HepG2 (cell line): ENCODE measurements at regions not wholly inside any gene's neighbourhood (a gene's known extent, or its start where the extent isn't known, plus 50 kb on each side); places are given as distances from the start of the nearest gene placed in this dataset.
A peak's percentile ranks its signal among the peaks of the same experiment; 100 is the strongest.

Source experiments
- ETV6 ChIP-seq: sonication (generic); formaldehyde crosslinking; conservative IDR thresholded peaks from 2 replicates; pipeline ENCODE4 v1.4.0; 2020; ENCODE audit warnings: missing genetic modification reagents
- FOXO1 ChIP-seq: sonication (generic); formaldehyde crosslinking; IDR thresholded peaks from 2 replicates; pipeline ENCODE4 v1.4.0; 2020; ENCODE audit warnings: missing genetic modification reagents
- FUBP1 ChIP-seq: sonication (generic); formaldehyde crosslinking; IDR thresholded peaks from 2 replicates; pipeline ENCODE4 v1.5.1; 2020; ENCODE audit warnings: missing genetic modification reagents, mild to moderate bottlenecking, borderline replicate concordance
- GABPB1 ChIP-seq: IDR thresholded peaks from 2 replicates; pipeline ENCODE4 v1.6.1; 2016; ENCODE audit warnings: mild to moderate bottlenecking, missing genetic modification reagents, moderate library complexity, missing compliant biosample characterization
- HES4 ChIP-seq: sonication (generic); formaldehyde crosslinking; IDR thresholded peaks from 2 replicates; pipeline ENCODE4 v1.9.0; 2021; ENCODE audit warnings: mild to moderate bottlenecking, missing genetic modification reagents, borderline replicate concordance
- KDM4B ChIP-seq: sonication (generic); formaldehyde crosslinking; IDR thresholded peaks from 2 replicates; pipeline ENCODE4 v1.4.0; 2020; ENCODE audit warnings: missing genetic modification reagents
- MAFK ChIP-seq, 2 experiments: IDR thresholded peaks in 1 of 2; conservative IDR thresholded peaks in 1 of 2; 2 replicates each; pipeline ENCODE4 v1.6.1; 2011; ENCODE audit warnings: improper control_type of control experiment in 2 of 2, low read length in 2 of 2
- NCOA2 ChIP-seq: sonication (generic); formaldehyde crosslinking; IDR thresholded peaks from 2 replicates; pipeline ENCODE4 v1.8.0; 2022; ENCODE audit warnings: inconsistent platforms
- NFIC ChIP-seq: IDR thresholded peaks from 2 replicates; pipeline ENCODE4 v1.6.1; 2012; ENCODE audit warnings: mild to moderate bottlenecking, low read length, inconsistent platforms
- NFRKB ChIP-seq: fragments of 450-650 bp; IDR thresholded peaks from 2 replicates; pipeline ENCODE4 v1.6.1; 2017
- PAWR ChIP-seq: sonication (generic); formaldehyde crosslinking; IDR thresholded peaks from 2 replicates; pipeline ENCODE4 v1.4.0; 2020; ENCODE audit warnings: missing genetic modification reagents, mild to moderate bottlenecking, borderline replicate concordance
- PLRG1 ChIP-seq: fragments of 450-650 bp; conservative IDR thresholded peaks from 2 replicates; pipeline ENCODE4 v1.6.1; 2016
- RXRA ChIP-seq: sonication (generic); formaldehyde crosslinking; IDR thresholded peaks from 2 replicates; pipeline ENCODE4 v1.5.1; 2020; ENCODE audit warnings: missing genetic modification reagents
- SIN3A ChIP-seq: IDR thresholded peaks from 2 replicates; pipeline ENCODE4 v1.6.1; 2011; ENCODE audit warnings: low read depth, mild to moderate bottlenecking, control low read depth, low read length, borderline replicate concordance
- SOX5 ChIP-seq: IDR thresholded peaks from 2 replicates; pipeline ENCODE4 v1.6.1; 2016; ENCODE audit warnings: borderline replicate concordance
- TAF1 ChIP-seq: sonication (generic); formaldehyde crosslinking; IDR thresholded peaks from 2 replicates; pipeline ENCODE4 v1.4.0; 2020; ENCODE audit warnings: missing genetic modification reagents
- TCF12 ChIP-seq, 2 experiments: fragments of 450-650 bp in 1 of 2; sonication (generic) in 1 of 2; formaldehyde crosslinking in 1 of 2; IDR thresholded peaks; 2 replicates each; pipeline versions ENCODE4 v1.6.1 to v1.8.0; 2017 to 2022; ENCODE audit warnings: antibody characterized with exemption in 1 of 2, mild to moderate bottlenecking in 1 of 2, missing genetic modification reagents in 1 of 2, moderate library complexity in 1 of 2
- TRAFD1 ChIP-seq: sonication (generic); formaldehyde crosslinking; IDR thresholded peaks from 2 replicates; pipeline ENCODE4 v1.5.1; 2020; ENCODE audit warnings: missing genetic modification reagents, mild to moderate bottlenecking, borderline replicate concordance
- U2AF2 ChIP-seq: fragments of 200-400 bp; formaldehyde crosslinking; IDR thresholded peaks from 2 replicates; pipeline ENCODE4 v1.6.1; 2017; ENCODE audit warnings: low read depth, mild to moderate bottlenecking, low read length
- UBTF ChIP-seq: sonication (generic); formaldehyde crosslinking; IDR thresholded peaks from 2 replicates; pipeline ENCODE4 v1.4.0; 2020; ENCODE audit warnings: mild to moderate bottlenecking, missing genetic modification reagents
- ZNF101 ChIP-seq: sonication (generic); formaldehyde crosslinking; IDR thresholded peaks from 2 replicates; pipeline ENCODE4 v1.4.0; 2020; ENCODE audit warnings: mild to moderate bottlenecking, low read depth, missing genetic modification reagents, borderline replicate concordance
- ZNF496 ChIP-seq: sonication (generic); formaldehyde crosslinking; IDR thresholded peaks from 2 replicates; pipeline ENCODE4 v1.8.1; 2023; ENCODE audit warnings: mild to moderate bottlenecking, moderate library complexity, missing genetic modification reagents; ENCODE audit not compliant: insufficient replicate concordance
- ZNF549 ChIP-seq: sonication (generic); formaldehyde crosslinking; IDR thresholded peaks from 2 replicates; pipeline ENCODE4 v1.5.0; 2020; ENCODE audit warnings: missing genetic modification reagents
- ZNF678 ChIP-seq: sonication (generic); formaldehyde crosslinking; IDR thresholded peaks from 2 replicates; pipeline ENCODE4 v1.4.0; 2020; ENCODE audit warnings: mild to moderate bottlenecking, missing genetic modification reagents
- ZNF772 ChIP-seq: sonication (generic); formaldehyde crosslinking; IDR thresholded peaks from 2 replicates; pipeline ENCODE4 v1.5.0; 2020; ENCODE audit warnings: mild to moderate bottlenecking, missing genetic modification reagents
- ZSCAN21 ChIP-seq: sonication (generic); formaldehyde crosslinking; IDR thresholded peaks from 2 replicates; pipeline ENCODE4 v1.8.0; 2022; ENCODE audit warnings: mild to moderate bottlenecking, missing genetic modification reagents, moderate library complexity, borderline replicate concordance

GRCh38 chr14:35213869-35214387, 78.3 kb upstream of the PSMA6 start (continued):
- no peak for TF ChIP-seq SIN3A
- TF ChIP-seq ZNF101 (CRISPR knock-in tag) = no peak
- no peak for TF ChIP-seq ZNF772 (CRISPR knock-in tag)
- no peak for TF ChIP-seq KDM4B (CRISPR knock-in tag)
- no peak for TF ChIP-seq TCF12 (IDR thresholded peaks at IDR 0.05)
- no peak for TF ChIP-seq TCF12 (CRISPR knock-in tag; IDR thresholded peaks at IDR 0.05)
- TF ChIP-seq NCOA2 (CRISPR knock-in tag) = 0 out of 2 replicates have a peak, but pooled peaks have one; percentile 26
- no peak for TF ChIP-seq HES4
- TF ChIP-seq PLRG1 = no peak
- no peak for TF ChIP-seq GABPB1 (CRISPR knock-in tag)
- TF ChIP-seq SOX5 (CRISPR knock-in tag) = peak; percentile 52; the same call in 1 of the 2 replicates
- no peak for TF ChIP-seq NFRKB
- 0 out of 2 replicates have a peak, but pooled peaks have one; percentile 30 for TF ChIP-seq NFIC
- TF ChIP-seq ZSCAN21 (CRISPR knock-in tag) = no peak
- TF ChIP-seq MAFK (conservative IDR thresholded peaks at IDR 0.05 in 1 of 2, IDR thresholded peaks at IDR 0.05 in 1 of 2; ENCODE audit: low read length in 2 of 2) = no peak
- TF ChIP-seq ZNF678 (CRISPR knock-in tag) = no peak
- TF ChIP-seq FOXO1 = no peak; the same call in 1 of the 2 replicates
- TF ChIP-seq FUBP1 (CRISPR knock-in tag) = no peak
- TF ChIP-seq TAF1 (CRISPR knock-in tag) = no peak
- no peak for TF ChIP-seq TRAFD1 (CRISPR knock-in tag)
- TF ChIP-seq RXRA (CRISPR knock-in tag) = no peak
- no peak for TF ChIP-seq PAWR (CRISPR knock-in tag)
- TF ChIP-seq ETV6 (CRISPR knock-in tag) = no peak
- no peak for TF ChIP-seq ZNF496 (CRISPR knock-in tag)
- no peak for TF ChIP-seq ZNF549 (CRISPR knock-in tag)
- no peak for TF ChIP-seq U2AF2
- no peak for TF ChIP-seq UBTF (CRISPR knock-in tag)
